NOMO-1 treated with dmso at 0.1 percent for 144 hours (cell line): ENCODE measurements at regions not wholly inside any gene's neighbourhood (a gene's known extent, or its start where the extent isn't known, plus 50 kb on each side); places are given as distances from the start of the nearest gene placed in this dataset.

Experiments
- DNase-seq: peaks from one replicate; lab custom pipeline; 2025; ENCODE audit not compliant: unreplicated experiment; lab: John Stamatoyannopoulos, UW

GRCh38 chr4:162239992-162240769, 76.4 kb upstream of the FSTL5 start:
- DNase-seq = no peak

DNA sequence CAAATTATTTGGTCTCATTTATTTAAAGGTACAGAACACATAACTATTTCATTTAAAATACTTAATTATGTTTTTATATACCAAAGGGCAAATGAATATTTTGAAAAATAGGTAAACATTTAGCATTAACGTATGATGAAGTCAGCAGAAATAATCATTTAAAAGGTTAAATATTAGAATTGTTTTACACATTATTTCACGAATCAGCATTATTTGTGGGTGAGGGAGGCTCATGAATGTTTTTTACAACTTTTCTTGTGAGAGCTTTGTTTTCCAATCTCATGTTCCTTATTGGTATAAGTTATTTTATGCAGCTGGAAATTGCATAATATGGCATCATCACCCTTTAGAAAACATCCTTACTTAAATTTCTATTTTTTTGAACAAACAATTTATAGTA, 73.9 kb upstream of the FSTL5 start:
- DNase-seq = no peak

- no peak for DNase-seq
Observed at GRCh38 chr4:162234595-162234994, 70.8 kb upstream of the FSTL5 start.

GRCh38 chr4:162232349-162232748, 68.5 kb upstream of the FSTL5 start:
- DNase-seq = no peak

DNA sequence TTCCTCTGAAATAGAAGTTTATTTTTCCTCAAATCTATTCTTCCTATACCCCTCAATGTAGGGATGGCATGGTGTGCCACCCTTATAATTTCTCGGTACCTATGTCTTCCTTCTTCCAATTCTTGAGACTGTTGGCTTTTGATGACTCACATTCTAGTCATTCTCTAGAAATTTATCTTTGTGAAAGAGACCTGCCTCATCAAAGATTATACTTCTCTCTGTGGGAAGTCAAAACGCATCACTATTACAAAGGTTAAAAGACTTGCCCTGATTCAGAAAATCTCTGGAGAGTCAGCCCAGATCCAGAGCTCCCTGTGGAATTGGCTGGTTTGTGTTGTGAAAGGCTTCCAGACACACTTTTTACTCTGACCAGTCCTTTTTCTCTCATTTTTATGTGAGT, 65.9 kb upstream of the FSTL5 start:
- no peak for DNase-seq

DNA sequence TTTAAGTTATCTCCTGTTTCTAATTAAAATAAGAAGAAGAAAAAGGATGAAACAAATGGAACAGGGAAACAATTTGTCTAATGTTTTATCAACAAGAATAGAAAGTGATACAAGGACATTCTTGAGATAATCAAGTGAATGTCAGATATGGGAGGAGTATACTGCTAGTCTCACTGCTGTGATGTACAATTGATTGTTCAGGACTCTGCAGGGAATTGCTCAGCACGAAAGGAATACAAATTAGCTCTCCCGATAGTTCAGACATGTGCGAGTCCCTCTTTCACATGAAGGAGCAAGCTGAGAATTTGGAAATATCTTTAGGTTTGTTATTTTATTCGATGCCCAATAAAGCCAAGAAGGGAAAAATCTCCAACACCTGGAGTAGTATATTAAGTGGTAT, 57.3 kb upstream of the FSTL5 start:
- DNase-seq = no peak
